ENCODE measurements at regions not wholly inside any gene's neighbourhood (a gene's known extent, or its start where the extent isn't known, plus 50 kb on each side); places are given as distances from the start of the nearest gene placed in this dataset.
"Not testable (repeated sequence)": the region's sequence is repeated elsewhere in the genome, so short reads cannot be mapped to it uniquely, and the experiment has no call there.

DNA sequence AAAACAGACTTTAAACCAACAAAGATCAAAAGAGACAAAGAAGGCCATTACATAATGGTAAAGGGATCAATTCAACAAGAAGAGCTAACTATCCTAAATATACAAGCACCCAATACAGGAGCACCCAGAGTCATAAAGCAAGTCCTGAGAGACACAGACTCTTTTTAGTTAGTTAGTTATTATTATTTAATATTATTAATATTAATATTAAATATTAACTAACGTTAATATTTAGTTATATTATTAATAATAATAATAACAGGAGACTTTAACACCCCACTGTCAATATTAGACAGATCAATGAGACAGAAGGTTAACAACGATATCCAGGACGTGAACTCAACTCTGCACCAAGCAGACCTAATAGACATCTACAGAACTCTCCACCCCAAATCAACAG lies 509.7 kb upstream of the PRR20A start:
- TF ChIP-seq, protein P1, sequence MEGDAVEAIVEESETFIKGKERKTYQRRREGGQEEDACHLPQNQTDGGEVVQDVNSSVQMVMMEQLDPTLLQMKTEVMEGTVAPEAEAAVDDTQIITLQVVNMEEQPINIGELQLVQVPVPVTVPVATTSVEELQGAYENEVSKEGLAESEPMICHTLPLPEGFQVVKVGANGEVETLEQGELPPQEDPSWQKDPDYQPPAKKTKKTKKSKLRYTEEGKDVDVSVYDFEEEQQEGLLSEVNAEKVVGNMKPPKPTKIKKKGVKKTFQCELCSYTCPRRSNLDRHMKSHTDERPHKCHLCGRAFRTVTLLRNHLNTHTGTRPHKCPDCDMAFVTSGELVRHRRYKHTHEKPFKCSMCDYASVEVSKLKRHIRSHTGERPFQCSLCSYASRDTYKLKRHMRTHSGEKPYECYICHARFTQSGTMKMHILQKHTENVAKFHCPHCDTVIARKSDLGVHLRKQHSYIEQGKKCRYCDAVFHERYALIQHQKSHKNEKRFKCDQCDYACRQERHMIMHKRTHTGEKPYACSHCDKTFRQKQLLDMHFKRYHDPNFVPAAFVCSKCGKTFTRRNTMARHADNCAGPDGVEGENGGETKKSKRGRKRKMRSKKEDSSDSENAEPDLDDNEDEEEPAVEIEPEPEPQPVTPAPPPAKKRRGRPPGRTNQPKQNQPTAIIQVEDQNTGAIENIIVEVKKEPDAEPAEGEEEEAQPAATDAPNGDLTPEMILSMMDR (IDR thresholded peaks at IDR 0.05) = not testable (repeated sequence)
- TF ChIP-seq POLR2A (IDR thresholded peaks at IDR 0.05) = not testable (repeated sequence)

Data from Peyer's patch (tissue), 4 donors.